Thoracic aorta (tissue), 2 donors: ENCODE measurements at regions not wholly inside any gene's neighbourhood (a gene's known extent, or its start where the extent isn't known, plus 50 kb on each side); places are given as distances from the start of the nearest gene placed in this dataset.

ENCODE experiments used
- ATAC-seq: fragments of 150-250 bp; one replicate; pipeline ENCODE4 v1.8.0; 2017; ENCODE audit warnings: low read depth; ENCODE audit not compliant: insufficient number of reproducible peaks, low FRiP score
- DNase-seq: peaks from one replicate; pipeline ENCODE4 v3.0.0-alpha.2; 2020; ENCODE audit warnings: low spot score
- H3K27ac ChIP-seq, 2 donors: fragments of 200-600 bp; sonication (generic); 1 replicate in 1 of 2; 2 replicates in 1 of 2; pipeline ENCODE4 v1.5.1; 2016; ENCODE audit warnings: mild to moderate bottlenecking in 2 of 2, moderate library complexity in 2 of 2
- H3K27me3 ChIP-seq: fragments of 200-600 bp; sonication (generic); replicated peaks from 2 replicates; pipeline ENCODE4 v1.6.0; 2016; ENCODE audit warnings: mild to moderate bottlenecking; ENCODE audit not compliant: insufficient read depth
- H3K36me3 ChIP-seq: fragments of 200-600 bp; sonication (generic); one replicate; pipeline ENCODE4 v1.5.1; 2016
- H3K4me1 ChIP-seq, 2 donors: fragments of 200-600 bp; sonication (generic); 1 replicate in 1 of 2; 2 replicates in 1 of 2; pipeline versions ENCODE4 v1.5.1 to v1.6.0; 2016; ENCODE audit warnings: low read depth in 2 of 2, mild to moderate bottlenecking in 1 of 2; ENCODE audit not compliant: control insufficient read depth in 1 of 2
- H3K4me3 ChIP-seq: fragments of 200-600 bp; sonication (generic); 2 replicates; pipeline ENCODE4 v1.5.1; 2016; ENCODE audit warnings: mild to moderate bottlenecking
- H3K9me3 ChIP-seq: fragments of 200-600 bp; sonication (generic); 2 replicates; pipeline ENCODE4 v1.5.1; 2016
- CTCF ChIP-seq: fragments of 200-600 bp; sonication (generic); IDR thresholded peaks from one replicate; pipeline ENCODE4 v1.5.1; 2019; ENCODE audit warnings: antibody characterized with exemption

DNA sequence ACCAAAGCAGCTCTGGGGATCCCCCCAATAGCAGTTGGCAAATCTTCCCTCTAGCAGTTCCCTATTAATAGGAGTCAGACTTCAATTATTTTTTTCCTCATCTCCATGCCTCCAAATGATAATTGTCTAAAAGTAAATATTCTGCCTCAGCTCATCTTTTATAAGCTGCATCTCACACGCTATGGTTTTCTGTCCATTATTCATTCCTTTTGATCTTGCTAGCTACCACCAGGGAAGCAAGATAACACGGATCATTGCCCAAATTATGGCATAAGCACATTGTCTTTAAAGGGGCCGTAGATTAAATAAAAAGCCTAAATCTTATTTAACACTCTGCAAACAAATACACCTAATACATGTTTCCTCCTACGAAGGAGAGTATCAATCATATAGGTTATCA is 670.8 kb upstream of the FLRT2 start:
- no peak for ATAC-seq
- H3K27ac ChIP-seq = no peak overlapping the region
- H3K4me1 ChIP-seq = no peaks in the 10 kb centered on the region
- H3K36me3 ChIP-seq = no peaks in the 10 kb centered on the region
- no peaks in the 10 kb centered on the region for H3K9me3 ChIP-seq
- no peak for DNase-seq
- no peak overlapping the region for H3K4me3 ChIP-seq
- no peaks in the 10 kb centered on the region for H3K27me3 ChIP-seq
- no peak for TF ChIP-seq CTCF

DNA sequence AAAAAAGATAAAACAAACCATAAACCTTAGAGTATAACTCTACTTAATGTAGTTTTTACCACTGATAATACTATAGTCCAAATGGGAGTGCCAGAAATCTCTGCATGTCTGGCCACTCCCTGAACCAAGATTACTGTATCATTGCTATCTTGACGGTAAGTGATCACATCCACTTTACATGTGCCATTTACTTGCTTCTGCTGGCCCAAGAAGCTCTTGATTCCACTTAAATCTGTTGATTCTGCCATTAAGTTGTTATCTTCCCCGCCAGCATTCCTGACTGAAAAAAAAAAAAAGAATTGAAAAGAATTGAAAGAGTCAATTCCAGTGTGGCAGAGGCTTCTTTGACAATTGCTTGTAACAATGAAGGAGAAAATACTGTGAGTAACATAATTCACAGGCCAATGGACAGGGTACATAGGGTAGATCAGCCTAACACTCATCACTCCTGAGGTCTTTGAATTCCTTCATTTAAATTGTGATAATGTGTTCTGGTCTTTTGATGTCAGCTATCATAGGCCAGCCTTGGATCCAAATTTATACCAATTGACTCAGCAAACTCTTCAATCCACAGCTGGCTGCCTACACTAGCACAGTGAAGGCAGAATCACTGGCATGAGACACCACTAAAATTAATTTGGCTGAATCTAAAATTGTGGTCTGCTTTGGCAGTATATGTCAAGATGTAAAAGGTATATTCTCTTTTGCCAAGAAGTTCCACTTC is 665.2 kb upstream of the FLRT2 start:
- no peak overlapping the region for H3K27ac ChIP-seq
- H3K4me1 ChIP-seq = no peaks in the 10 kb centered on the region
- no peaks in the 10 kb centered on the region for H3K9me3 ChIP-seq
- no peak overlapping the region for H3K4me3 ChIP-seq
- no peaks in the 10 kb centered on the region for H3K27me3 ChIP-seq
- no peak for TF ChIP-seq CTCF
- ATAC-seq (no peak), DNase-seq (no peak)
- no peaks in the 10 kb centered on the region for H3K36me3 ChIP-seq

GRCh38 chr14:84871734-84872133 is 658.2 kb upstream of the FLRT2 start:
- ATAC-seq (no peak), DNase-seq (no peak)
- no peak for TF ChIP-seq CTCF
- no peak overlapping the region for H3K4me3 ChIP-seq
- H3K27ac ChIP-seq = no peak overlapping the region
- no peaks in the 10 kb centered on the region for H3K9me3 ChIP-seq
- H3K36me3 ChIP-seq = no peaks in the 10 kb centered on the region
- no peaks in the 10 kb centered on the region for H3K27me3 ChIP-seq
- no peaks in the 10 kb centered on the region for H3K4me1 ChIP-seq

GRCh38 chr14:84874436-84874835 is 655.5 kb upstream of the FLRT2 start:
- no peak for TF ChIP-seq CTCF
- Histone ChIP-seq H3K27me3 (no peaks in the 10 kb centered on the region), H3K4me3 (no peak overlapping the region), H3K4me1 (no peaks in the 10 kb centered on the region), H3K27ac (no peak overlapping the region), H3K9me3 (no peaks in the 10 kb centered on the region), H3K36me3 (no peaks in the 10 kb centered on the region)
- DNase-seq = no peak
- ATAC-seq = no peak

DNA sequence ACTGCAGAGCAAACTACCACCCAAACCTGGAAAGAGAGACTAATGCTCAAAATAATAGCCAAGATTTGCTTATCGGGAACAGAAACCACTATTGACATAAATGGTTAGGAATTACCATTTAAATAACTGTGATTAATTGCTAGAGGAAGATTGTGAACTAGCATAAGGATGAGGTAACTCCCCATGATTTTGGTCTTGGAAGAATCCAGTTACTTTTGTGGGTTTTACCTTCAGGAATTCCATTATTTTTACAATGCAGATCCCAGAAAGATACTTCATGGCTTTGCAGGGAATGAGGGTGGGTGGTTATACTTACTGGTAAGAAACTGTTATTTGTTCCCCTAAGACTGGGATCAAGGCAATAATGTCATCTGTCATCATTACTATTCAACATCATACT is 652.9 kb upstream of the FLRT2 start:
- Histone ChIP-seq H3K4me1 (no peaks in the 10 kb centered on the region), H3K27ac (no peak overlapping the region), H3K4me3 (no peak overlapping the region), H3K9me3 (no peaks in the 10 kb centered on the region), H3K27me3 (no peaks in the 10 kb centered on the region), H3K36me3 (no peaks in the 10 kb centered on the region)
- DNase-seq (no peak), ATAC-seq (no peak)
- no peak for TF ChIP-seq CTCF
